ENCODE measurements at regions not wholly inside any gene's neighbourhood (a gene's known extent, or its start where the extent isn't known, plus 50 kb on each side); places are given as distances from the start of the nearest gene placed in this dataset.

DNA sequence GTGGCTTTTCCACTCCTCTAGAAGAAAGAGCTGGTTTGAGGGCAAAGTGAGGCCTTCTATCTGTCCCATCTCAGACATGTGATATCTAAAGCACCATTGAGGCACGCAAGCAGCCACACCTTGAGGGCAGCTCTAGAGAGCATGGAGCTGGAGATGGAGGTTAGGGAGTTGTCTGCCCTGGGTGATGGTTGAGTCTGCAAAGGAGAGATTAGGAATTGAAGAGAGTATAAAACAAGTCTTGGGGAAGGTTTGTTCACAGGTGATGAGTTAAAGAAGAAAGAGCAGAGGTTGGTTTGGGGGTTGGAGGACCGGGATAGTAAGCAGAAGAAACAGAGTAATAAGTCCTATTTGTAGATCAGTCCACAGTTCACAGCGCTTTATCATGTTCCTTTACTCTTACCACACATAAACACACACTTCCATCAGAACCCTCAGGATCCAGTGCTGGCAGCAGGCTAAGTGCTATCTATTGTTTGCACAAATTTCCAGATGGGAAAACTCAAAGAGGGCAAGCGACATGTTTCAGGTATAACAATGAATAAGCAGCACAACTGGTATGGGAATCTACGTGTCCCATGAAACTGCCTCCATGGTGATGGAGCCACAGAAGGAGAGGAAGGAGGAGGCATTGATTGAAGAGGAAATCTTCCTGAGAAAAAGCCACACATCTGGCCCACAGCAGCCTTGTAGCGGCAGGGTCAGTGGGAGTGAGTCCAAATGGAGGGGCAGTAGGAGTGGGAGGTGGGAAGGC, 65.8 kb downstream of the RASSF10 start:
- H3K9me3 ChIP-seq: no peaks in the 10 kb centered on the region
- no peak overlapping the region for H3K27ac ChIP-seq
- TF ChIP-seq, protein P1, sequence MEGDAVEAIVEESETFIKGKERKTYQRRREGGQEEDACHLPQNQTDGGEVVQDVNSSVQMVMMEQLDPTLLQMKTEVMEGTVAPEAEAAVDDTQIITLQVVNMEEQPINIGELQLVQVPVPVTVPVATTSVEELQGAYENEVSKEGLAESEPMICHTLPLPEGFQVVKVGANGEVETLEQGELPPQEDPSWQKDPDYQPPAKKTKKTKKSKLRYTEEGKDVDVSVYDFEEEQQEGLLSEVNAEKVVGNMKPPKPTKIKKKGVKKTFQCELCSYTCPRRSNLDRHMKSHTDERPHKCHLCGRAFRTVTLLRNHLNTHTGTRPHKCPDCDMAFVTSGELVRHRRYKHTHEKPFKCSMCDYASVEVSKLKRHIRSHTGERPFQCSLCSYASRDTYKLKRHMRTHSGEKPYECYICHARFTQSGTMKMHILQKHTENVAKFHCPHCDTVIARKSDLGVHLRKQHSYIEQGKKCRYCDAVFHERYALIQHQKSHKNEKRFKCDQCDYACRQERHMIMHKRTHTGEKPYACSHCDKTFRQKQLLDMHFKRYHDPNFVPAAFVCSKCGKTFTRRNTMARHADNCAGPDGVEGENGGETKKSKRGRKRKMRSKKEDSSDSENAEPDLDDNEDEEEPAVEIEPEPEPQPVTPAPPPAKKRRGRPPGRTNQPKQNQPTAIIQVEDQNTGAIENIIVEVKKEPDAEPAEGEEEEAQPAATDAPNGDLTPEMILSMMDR (IDR thresholded peaks at IDR 0.05): no peak
- no peaks in the 10 kb centered on the region for H3K27me3 ChIP-seq
- DNase-seq (ENCODE audit: low spot score in 2 of 2): no peak
- intact Hi-C loops (cut with DNase I): no loop called here
- H3K36me3 ChIP-seq: no peaks in the 10 kb centered on the region
- no peaks in the 10 kb centered on the region for H3K4me1 ChIP-seq
- H3K4me3 ChIP-seq: no peak overlapping the region

DNA sequence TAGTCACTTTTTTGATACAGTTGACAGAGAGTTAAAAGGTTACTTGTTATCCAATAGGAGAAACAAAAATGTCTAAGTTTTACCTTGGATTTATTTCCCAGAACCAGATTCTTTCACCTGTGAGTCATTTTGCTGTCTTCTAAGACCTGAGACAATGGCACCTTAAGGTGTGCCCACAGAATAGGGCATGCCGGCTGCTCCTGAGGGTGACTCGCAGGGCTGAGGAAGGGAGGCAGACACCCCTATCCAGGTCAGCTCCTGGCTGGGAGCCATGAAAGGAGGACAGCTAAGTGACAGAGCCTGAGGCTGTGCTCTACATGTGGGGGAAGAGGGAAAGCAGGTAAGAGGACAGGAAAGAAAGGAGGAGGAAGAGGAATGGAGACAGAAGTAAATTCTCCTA, 67.8 kb downstream of the RASSF10 start:
- no peak for DNase-seq (ENCODE audit: low spot score in 2 of 2)

DNA sequence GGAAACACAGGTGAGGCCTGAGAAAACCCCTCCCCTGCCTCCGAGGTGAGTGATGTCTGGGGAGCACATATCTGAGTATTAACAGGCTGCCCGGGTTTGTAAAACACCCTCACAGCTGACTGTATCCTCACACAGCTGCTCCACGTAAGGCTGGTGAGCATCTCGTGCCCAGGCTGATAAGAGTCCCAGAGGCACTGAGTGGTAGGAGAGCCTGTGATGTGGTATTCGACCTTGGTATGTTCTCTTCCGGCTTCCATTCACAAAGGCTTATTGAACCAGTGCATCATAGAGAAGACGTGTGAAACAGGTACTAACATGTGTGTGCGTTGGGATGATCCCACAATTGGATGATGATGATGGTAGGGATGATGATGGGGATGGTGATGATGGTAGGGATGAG, 71.7 kb downstream of the RASSF10 start:
- intact Hi-C loops (cut with DNase I): no loop called here

More for the DNA sequence above, 67.8 kb downstream of the RASSF10 start:
- Histone ChIP-seq H3K27me3 (no peaks in the 10 kb centered on the region), H3K4me3 (no peak overlapping the region), H3K9me3 (no peaks in the 10 kb centered on the region), H3K27ac (no peak overlapping the region), H3K36me3 (no peaks in the 10 kb centered on the region), H3K4me1 (no peaks in the 10 kb centered on the region)
- intact Hi-C loops (cut with DNase I): no loop called here
- TF ChIP-seq, protein P1 (IDR thresholded peaks at IDR 0.05): no peak

DNA sequence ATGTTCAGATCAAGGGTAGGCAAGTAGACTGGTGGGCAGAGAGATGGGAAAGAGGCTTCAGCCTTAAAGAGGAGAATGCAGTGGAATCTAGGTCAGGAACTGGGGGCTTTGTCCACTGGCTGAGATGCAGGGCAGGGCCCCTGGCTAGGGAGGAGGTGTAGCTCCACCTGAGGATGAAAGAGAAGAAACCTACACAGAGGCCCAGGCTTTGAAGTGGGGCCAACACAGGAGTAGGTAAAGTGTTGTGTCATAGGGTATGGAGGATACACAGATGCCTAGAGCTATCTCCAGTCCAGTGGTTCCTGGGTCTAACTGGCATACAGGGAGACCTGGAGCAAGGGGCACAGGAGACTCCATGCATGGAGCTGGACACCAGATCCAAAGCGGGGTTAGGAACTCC, 73.5 kb downstream of the RASSF10 start:
- no peak overlapping the region for H3K4me3 ChIP-seq
- H3K27ac ChIP-seq: no peak overlapping the region
- intact Hi-C loops (cut with DNase I): no loop called here
- no peaks in the 10 kb centered on the region for H3K27me3 ChIP-seq
- DNase-seq (ENCODE audit: low spot score in 2 of 2): no peak
- H3K9me3 ChIP-seq: no peaks in the 10 kb centered on the region
- H3K4me1 ChIP-seq: no peaks in the 10 kb centered on the region
- no peaks in the 10 kb centered on the region for H3K36me3 ChIP-seq
- TF ChIP-seq, protein P1 (IDR thresholded peaks at IDR 0.05): no peak

More for the DNA sequence above, 71.7 kb downstream of the RASSF10 start:
- no peaks in the 10 kb centered on the region for H3K9me3 ChIP-seq
- H3K27ac ChIP-seq: no peak overlapping the region
- H3K4me3 ChIP-seq: no peak overlapping the region
- no peak for DNase-seq (ENCODE audit: low spot score in 2 of 2)
- H3K27me3 ChIP-seq: no peaks in the 10 kb centered on the region
- no peaks in the 10 kb centered on the region for H3K4me1 ChIP-seq
- H3K36me3 ChIP-seq: no peaks in the 10 kb centered on the region
- TF ChIP-seq, protein P1 (IDR thresholded peaks at IDR 0.05): no peak

DNA sequence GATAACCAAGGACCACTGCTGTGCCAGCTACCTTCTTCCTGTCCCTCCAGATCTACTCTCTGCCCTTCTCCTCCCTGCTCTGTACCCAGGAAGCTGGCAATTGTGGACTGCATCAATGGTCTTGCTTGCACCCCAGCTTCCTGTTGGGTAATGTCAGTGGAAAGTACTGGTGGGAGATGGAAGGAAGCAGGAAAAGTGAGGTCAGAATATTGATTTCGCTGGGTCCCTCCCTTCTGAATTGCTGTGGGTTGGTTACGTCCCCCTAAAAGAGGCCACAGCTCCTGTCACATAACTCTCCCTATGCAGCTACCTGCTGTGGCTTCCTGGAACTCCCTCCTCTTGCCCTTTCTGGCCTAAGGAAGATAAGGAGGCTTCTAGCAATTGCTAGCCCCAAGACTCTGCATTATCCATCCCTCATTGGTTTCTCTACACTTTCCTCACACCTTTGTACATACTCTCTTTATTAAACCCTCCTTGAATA, 81.2 kb downstream of the RASSF10 start:
- no peaks in the 10 kb centered on the region for H3K27me3 ChIP-seq
- DNase-seq (ENCODE audit: low spot score in 2 of 2): no peak
- no peak overlapping the region for H3K4me3 ChIP-seq
- TF ChIP-seq, protein P1 (IDR thresholded peaks at IDR 0.05): no peak
- H3K27ac ChIP-seq: no peak overlapping the region
- no peaks in the 10 kb centered on the region for H3K4me1 ChIP-seq
- no peaks in the 10 kb centered on the region for H3K36me3 ChIP-seq
- peaks cover 0 to 3% of the 10 kb centered on the region in 2 donors for H3K9me3 ChIP-seq
- intact Hi-C loops (cut with DNase I): no loop called here
